Mesenteric fat pad (tissue), 1 donor: ENCODE measurements at regions not wholly inside any gene's neighbourhood (a gene's known extent, or its start where the extent isn't known, plus 50 kb on each side); places are given as distances from the start of the nearest gene placed in this dataset.

ENCODE experiments used
- DNase-seq: peaks from one replicate; pipeline ENCODE4 v3.0.0-alpha.2; 2020; ENCODE audit warnings: low spot score
- donor health status: DM: yes; HTN: yes; CAD: no.

GRCh38 chr2:72004976-72005375, 142.7 kb downstream of the CYP26B1 start:
- DNase-seq, result peak; percentile 55

- peak; percentile 68 for DNase-seq
Measured at GRCh38 chr2:72004201-72004915, 143.3 kb downstream of the CYP26B1 start.

- peak; percentile 65 for DNase-seq
Measured at GRCh38 chr2:72003796-72004195, 143.9 kb downstream of the CYP26B1 start.

- DNase-seq, result peak; percentile 55
Measured at GRCh38 chr2:72003124-72003523, 144.5 kb downstream of the CYP26B1 start.

GRCh38 chr2:72001937-72002690, 145.5 kb downstream of the CYP26B1 start:
- DNase-seq, result peak; percentile 62

GRCh38 chr2:72000110-72000509, 147.6 kb downstream of the CYP26B1 start:
- peak; percentile 57 for DNase-seq

- DNase-seq, result no peak
Measured at GRCh38 chr2:71999580-71999979, 148.1 kb downstream of the CYP26B1 start.

- DNase-seq, result no peak
Measured at GRCh38 chr2:71997843-71998242, 149.8 kb downstream of the CYP26B1 start.

- DNase-seq, result no peak
Measured at GRCh38 chr2:71995067-71995665, 152.5 kb downstream of the CYP26B1 start.

GRCh38 chr2:71992036-71992435, 155.6 kb downstream of the CYP26B1 start:
- DNase-seq, result no peak

GRCh38 chr2:71991397-71991796, 156.3 kb downstream of the CYP26B1 start:
- no peak for DNase-seq

- DNase-seq, result no peak
Measured at GRCh38 chr2:71990826-71991225, 156.8 kb downstream of the CYP26B1 start.

- no peak for DNase-seq
Measured at GRCh38 chr2:71990122-71990521, 157.5 kb downstream of the CYP26B1 start.

- no peak for DNase-seq
Measured at GRCh38 chr2:71989671-71990070, 158.0 kb downstream of the CYP26B1 start.

- DNase-seq, result no peak
Measured at GRCh38 chr2:71988170-71988569, 159.5 kb downstream of the CYP26B1 start.

- DNase-seq, result no peak
Measured at GRCh38 chr2:71976685-71977084, 171.0 kb downstream of the CYP26B1 start.

GRCh38 chr2:71974846-71975245, 172.8 kb downstream of the CYP26B1 start:
- no peak for DNase-seq

GRCh38 chr2:71971493-71971892, 176.2 kb downstream of the CYP26B1 start:
- DNase-seq, result no peak

- DNase-seq, result no peak
Measured at GRCh38 chr2:71965530-71965929, 182.1 kb downstream of the CYP26B1 start.

GRCh38 chr2:71962911-71963694, 184.6 kb downstream of the CYP26B1 start:
- DNase-seq, result no peak

- no peak for DNase-seq
Measured at GRCh38 chr2:71962350-71962749, 185.3 kb downstream of the CYP26B1 start.
